MCF 10A (cell line): ENCODE measurements at regions not wholly inside any gene's neighbourhood (a gene's known extent, or its start where the extent isn't known, plus 50 kb on each side); places are given as distances from the start of the nearest gene placed in this dataset.
A peak's percentile ranks its signal among the peaks of the same experiment; 100 is the strongest.
"Not testable (repeated sequence)": the region's sequence is repeated elsewhere in the genome, so short reads cannot be mapped to it uniquely, and the experiment has no call there.

Source experiments
- BruUV-seq: library from RNA; stranded (reverse); fragments of 400-500 nt; replicated peaks from 2 replicates; lab custom pipeline; 2021; lab: Mats Ljungman, UMichigan
- CTCF ChIA-PET: fragments of 300-600 bp; sonication (Branson Sonifier 250); formaldehyde crosslinking; extraction: SDS; loops from one replicate; lab custom pipeline; 2021; ENCODE audit warnings: antibody characterized with exemption, inconsistent platforms; lab: Yijun Ruan, JAX
- POLR2A ChIA-PET: fragments of 300-600, 350-650 bp; sonication (Branson Sonifier 250); formaldehyde crosslinking; extraction: SDS; loops from one replicate; lab custom pipeline; 2020; ENCODE audit warnings: antibody characterized with exemption, inconsistent platforms; lab: Yijun Ruan, JAX
- DNase-seq: peaks from one replicate; pipeline ENCODE4 v3.0.0-alpha.2; 2018; ENCODE audit not compliant: unreplicated experiment
- H3K27ac Mint-ChIP-seq: one replicate; pipeline ENCODE4 v1.8.0; 2022; ENCODE audit warnings: mild to moderate bottlenecking, low read depth, mixed read lengths; ENCODE audit not compliant: unreplicated experiment
- H3K27me3 Mint-ChIP-seq: one replicate; pipeline ENCODE4 v1.8.0; 2022; ENCODE audit warnings: mixed read lengths; ENCODE audit not compliant: insufficient read depth, unreplicated experiment
- H3K36me3 Mint-ChIP-seq: one replicate; pipeline ENCODE4 v1.8.0; 2022; ENCODE audit warnings: mild to moderate bottlenecking, moderate library complexity, mixed read lengths; ENCODE audit not compliant: insufficient read depth, unreplicated experiment
- H3K4me1 Mint-ChIP-seq: one replicate; pipeline ENCODE4 v1.8.0; 2022; ENCODE audit warnings: mixed read lengths; ENCODE audit not compliant: insufficient read depth, unreplicated experiment
- H3K4me3 Mint-ChIP-seq: one replicate; pipeline ENCODE4 v1.8.0; 2022; ENCODE audit warnings: mild to moderate bottlenecking, moderate library complexity, mixed read lengths; ENCODE audit not compliant: unreplicated experiment
- H3K9me3 Mint-ChIP-seq: one replicate; pipeline ENCODE4 v1.8.0; 2022; ENCODE audit warnings: mixed read lengths; ENCODE audit not compliant: unreplicated experiment
- intact Hi-C: fragments of 100-400 bp; cut with micrococcal nuclease; formaldehyde crosslinking; loops from 2 replicates; pipeline ENCODE4 v1.14.1; 2022
- TF ChIP-seq, protein P1 (sequence below): fragments of 200-600 bp; IDR thresholded peaks from one replicate; pipeline ENCODE4 v1.8.0; 2022; ENCODE audit warnings: antibody characterized with exemption, mild to moderate bottlenecking; ENCODE audit not compliant: unreplicated experiment

DNA sequence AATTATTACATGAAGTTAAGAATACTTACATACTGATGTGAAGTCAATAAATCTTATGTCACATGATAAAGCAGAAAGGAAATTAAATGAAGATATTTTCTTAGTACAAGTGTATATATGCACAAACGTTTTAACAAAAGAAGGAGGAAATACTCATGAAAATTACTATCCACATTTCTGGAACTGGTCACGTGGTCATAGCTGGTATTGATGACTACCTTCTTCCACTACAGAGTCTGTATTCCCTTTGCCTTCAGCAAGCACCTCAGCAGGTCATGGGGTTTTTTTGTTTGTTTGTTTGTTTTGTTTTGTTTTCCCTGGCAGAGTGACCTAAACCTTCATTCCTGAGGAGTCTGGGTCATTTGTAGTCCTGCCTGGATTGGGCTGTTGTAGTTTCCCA lies 174.9 kb upstream of the BANK1 start:
- POLR2A ChIA-PET, result no interaction called here
- TF ChIP-seq, protein P1, sequence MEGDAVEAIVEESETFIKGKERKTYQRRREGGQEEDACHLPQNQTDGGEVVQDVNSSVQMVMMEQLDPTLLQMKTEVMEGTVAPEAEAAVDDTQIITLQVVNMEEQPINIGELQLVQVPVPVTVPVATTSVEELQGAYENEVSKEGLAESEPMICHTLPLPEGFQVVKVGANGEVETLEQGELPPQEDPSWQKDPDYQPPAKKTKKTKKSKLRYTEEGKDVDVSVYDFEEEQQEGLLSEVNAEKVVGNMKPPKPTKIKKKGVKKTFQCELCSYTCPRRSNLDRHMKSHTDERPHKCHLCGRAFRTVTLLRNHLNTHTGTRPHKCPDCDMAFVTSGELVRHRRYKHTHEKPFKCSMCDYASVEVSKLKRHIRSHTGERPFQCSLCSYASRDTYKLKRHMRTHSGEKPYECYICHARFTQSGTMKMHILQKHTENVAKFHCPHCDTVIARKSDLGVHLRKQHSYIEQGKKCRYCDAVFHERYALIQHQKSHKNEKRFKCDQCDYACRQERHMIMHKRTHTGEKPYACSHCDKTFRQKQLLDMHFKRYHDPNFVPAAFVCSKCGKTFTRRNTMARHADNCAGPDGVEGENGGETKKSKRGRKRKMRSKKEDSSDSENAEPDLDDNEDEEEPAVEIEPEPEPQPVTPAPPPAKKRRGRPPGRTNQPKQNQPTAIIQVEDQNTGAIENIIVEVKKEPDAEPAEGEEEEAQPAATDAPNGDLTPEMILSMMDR, result no peak
- Mint-ChIP-seq H3K27ac (no peak overlapping the region), H3K36me3 (no peaks in the 10 kb centered on the region), H3K9me3 (no peaks in the 10 kb centered on the region), H3K27me3 (no peaks in the 10 kb centered on the region), H3K4me1 (no peaks in the 10 kb centered on the region), H3K4me3 (no peak overlapping the region)
- BruUV-seq, result no TSS peak
- CTCF ChIA-PET, result no interaction called here
- no peak for DNase-seq
- intact Hi-C loops, result no loop called here

- H3K9me3 Mint-ChIP-seq, H3K27me3 Mint-ChIP-seq, intact Hi-C loops, H3K4me1 Mint-ChIP-seq, H3K36me3 Mint-ChIP-seq, H3K4me3 Mint-ChIP-seq, BruUV-seq, CTCF ChIA-PET, DNase-seq, H3K27ac Mint-ChIP-seq: not testable (repeated sequence)
- POLR2A ChIA-PET, result interaction anchor here (0.6 kb wide), 1 partner anchor 13 kb away, joined by 4 read pairs; no protein-coding TSS in a partner anchor
Observed at GRCh38 chr4:101606989-101607388, 183.5 kb upstream of the BANK1 start.

- ChIA-PET POLR2A (no interaction called here), CTCF (interaction anchor here (0.9 kb wide), 1 partner anchor 15 kb away, joined by 4 read pairs; no protein-coding TSS in a partner anchor)
- H3K27me3 Mint-ChIP-seq, result no peaks in the 10 kb centered on the region
- no peaks in the 10 kb centered on the region for H3K36me3 Mint-ChIP-seq
- peaks cover 10% of the 10 kb centered on the region for H3K9me3 Mint-ChIP-seq
- H3K27ac Mint-ChIP-seq, result no peak overlapping the region
- no peaks in the 10 kb centered on the region for H3K4me1 Mint-ChIP-seq
- intact Hi-C loops, result no loop called here
- TF ChIP-seq, protein P1, result no peak
- no peak overlapping the region for H3K4me3 Mint-ChIP-seq
- BruUV-seq, result no TSS peak
- no peak for DNase-seq
Observed at GRCh38 chr4:101604976-101605375, 185.6 kb upstream of the BANK1 start.

DNA sequence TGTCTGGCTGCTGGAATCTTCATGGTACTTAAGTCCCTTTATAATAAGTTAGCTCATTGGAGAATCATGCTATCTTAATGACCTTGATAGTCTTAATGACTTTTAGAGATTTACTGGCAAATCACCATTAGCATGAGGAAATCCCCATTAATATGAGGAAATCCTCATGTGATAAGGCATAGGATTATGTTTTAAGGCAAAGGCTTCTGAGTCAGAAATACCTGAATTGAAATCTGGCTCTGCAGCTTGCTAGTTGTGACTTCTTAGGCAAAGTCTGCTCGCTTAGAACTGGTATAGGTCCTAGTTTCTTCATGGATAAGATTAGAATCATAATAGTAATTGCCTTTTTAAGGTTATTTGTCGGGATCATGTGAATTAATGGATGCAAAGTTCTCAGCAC lies 190.2 kb upstream of the BANK1 start:
- BruUV-seq, result no TSS peak
- TF ChIP-seq, protein P1, result no peak
- no peak for DNase-seq
- CTCF ChIA-PET, result interaction anchor here (0.6 to 0.8 kb wide), 3 partner anchors 42 to 695 kb away, joined by 3 read pairs; no protein-coding TSS in a partner anchor
- Mint-ChIP-seq H3K27ac (peak overlapping the region; percentile 42), H3K4me1 (peaks cover 5% of the 10 kb centered on the region), H3K9me3 (no peaks in the 10 kb centered on the region), H3K4me3 (no peak overlapping the region), H3K27me3 (no peaks in the 10 kb centered on the region), H3K36me3 (no peaks in the 10 kb centered on the region)
- POLR2A ChIA-PET, result interaction anchor here (1.1 to 2.3 kb wide), 4 partner anchors 43 to 294 kb away, joined by 3 to 9 read pairs (median 6); partner anchors contain the start of gene PPP3CA
- intact Hi-C loops, result no loop called here
